ENCODE measurements at regions not wholly inside any gene's neighbourhood (a gene's known extent, or its start where the extent isn't known, plus 50 kb on each side); places are given as distances from the start of the nearest gene placed in this dataset.

DNA sequence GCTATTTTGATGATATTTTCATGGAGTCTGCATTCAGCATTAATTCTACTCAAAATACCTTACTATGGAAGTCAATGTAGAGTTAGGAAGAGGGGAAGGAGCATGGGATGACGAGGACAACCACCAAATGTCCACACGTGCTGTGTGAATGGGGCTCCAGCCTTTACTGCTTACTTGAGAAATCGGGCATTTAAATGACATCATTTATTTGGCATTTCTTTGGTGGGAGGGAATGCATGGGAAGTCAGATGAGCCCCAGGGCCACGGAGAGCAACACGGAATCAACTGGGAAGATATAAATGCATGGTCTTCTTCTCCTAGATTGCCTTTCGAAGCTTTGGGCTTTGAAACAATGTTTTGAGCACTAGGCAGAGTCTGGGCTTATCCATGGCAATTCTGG lies 458.5 kb upstream of the KLF4 start:
- Mint-ChIP-seq H3K27me3 (peaks cover 0 to 3% of the 10 kb centered on the region in 2 donors), H3K9me3 (peaks cover 2 to 23% (median 21%) of the 10 kb centered on the region in 3 donors), H3K27ac (no peak overlapping the region), H3K4me3 (no peak overlapping the region), H3K36me3 (no peaks in the 10 kb centered on the region), H3K4me1 (no peaks in the 10 kb centered on the region)
- POLR2A ChIA-PET: no interaction called here
- no peak overlapping the region for H3K4me3 ChIP-seq (ENCODE audit: control insufficient read depth in 1 of 2, extremely low read depth in 1 of 2, low read length in 1 of 2)
- H3K27ac ChIP-seq (ENCODE audit: low read length): no peak overlapping the region
- no peaks in the 10 kb centered on the region for H3K9me3 ChIP-seq
- DNase-seq (no peak), ATAC-seq (replicated peaks in 1 of 4) (no peak)
- H3K27me3 ChIP-seq (replicated peaks in 1 of 2; ENCODE audit: control insufficient read depth in 2 of 2, extremely low read depth in 1 of 2, insufficient read depth in 2 of 2, low read length in 1 of 2): no peaks in the 10 kb centered on the region
- H3K36me3 ChIP-seq (ENCODE audit: control insufficient read depth in 2 of 2, extremely low read depth in 1 of 2, insufficient read depth in 1 of 2, low read length in 1 of 2): no peaks in the 10 kb centered on the region
- CTCF ChIA-PET: interaction anchor here in 1 of 2 donors (0.5 kb wide), 1 partner anchor 115 kb away, joined by 4 read pairs; no protein-coding TSS in a partner anchor
- H3K4me1 ChIP-seq (ENCODE audit: control insufficient read depth in 1 of 2, extremely low read depth in 1 of 2, insufficient read depth in 2 of 2, low read length in 2 of 2): no peaks in the 10 kb centered on the region
- WGBS (ENCODE audit: insufficient coverage): 77% methylated on average over 4 of the region's 6 CpGs

DNA sequence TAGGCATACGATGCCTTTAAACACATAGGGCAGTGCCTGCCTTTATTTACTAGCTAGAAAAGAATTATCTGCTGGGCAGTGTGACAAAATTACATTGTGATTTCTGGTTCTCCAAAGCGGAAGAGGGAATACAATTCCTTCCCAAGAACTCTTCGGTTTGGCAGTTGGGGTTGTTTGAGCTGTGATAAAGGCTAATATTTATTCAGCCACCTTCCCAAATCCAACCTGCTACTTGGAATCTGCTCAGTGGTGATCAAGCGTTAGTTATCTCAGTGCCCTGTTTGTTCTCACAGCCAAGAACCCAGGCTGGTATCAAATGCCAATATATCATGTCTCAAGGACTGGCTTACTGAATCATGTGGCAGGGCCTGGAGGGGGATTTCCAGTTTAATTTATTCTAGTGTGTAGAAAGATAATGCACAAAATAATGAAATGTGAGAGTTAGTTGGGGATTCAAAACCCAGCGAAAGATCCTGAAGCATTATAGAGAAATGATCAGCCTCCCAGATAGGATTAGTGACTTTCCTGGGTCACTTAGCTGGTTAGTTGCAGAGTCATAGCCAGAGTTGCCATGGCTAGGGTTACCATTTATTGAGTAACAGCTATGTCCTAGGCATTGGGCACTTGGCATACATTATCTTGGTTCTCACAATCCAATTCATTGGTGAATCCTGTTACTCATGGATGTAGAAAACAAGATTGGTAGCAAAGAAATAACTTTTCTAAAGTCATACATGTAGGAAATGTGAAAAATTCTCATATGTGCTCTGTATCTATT lies 457.0 kb upstream of the KLF4 start:
- H3K4me3 Mint-ChIP-seq: no peak overlapping the region
- H3K9me3 Mint-ChIP-seq: peaks cover 2 to 26% (median 21%) of the 10 kb centered on the region in 3 donors
- Histone ChIP-seq H3K36me3 (ENCODE audit: control insufficient read depth in 2 of 2, extremely low read depth in 1 of 2, insufficient read depth in 1 of 2, low read length in 1 of 2) (no peaks in the 10 kb centered on the region), H3K27ac (ENCODE audit: low read length) (no peak overlapping the region), H3K4me1 (ENCODE audit: control insufficient read depth in 1 of 2, extremely low read depth in 1 of 2, insufficient read depth in 2 of 2, low read length in 2 of 2) (no peaks in the 10 kb centered on the region), H3K4me3 (ENCODE audit: control insufficient read depth in 1 of 2, extremely low read depth in 1 of 2, low read length in 1 of 2) (no peak overlapping the region), H3K27me3 (replicated peaks in 1 of 2; ENCODE audit: control insufficient read depth in 2 of 2, extremely low read depth in 1 of 2, insufficient read depth in 2 of 2, low read length in 1 of 2) (no peaks in the 10 kb centered on the region), H3K9me3 (no peaks in the 10 kb centered on the region)
- no peak overlapping the region for H3K27ac Mint-ChIP-seq
- no peak for DNase-seq
- H3K4me1 Mint-ChIP-seq: no peaks in the 10 kb centered on the region
- no peak for ATAC-seq (replicated peaks in 1 of 4)
- ChIA-PET POLR2A (interaction anchor here in 1 of 2 donors (0.6 kb wide), 1 partner anchor 20 kb away, joined by 3 read pairs; no protein-coding TSS in a partner anchor), CTCF (no interaction called here)
- 86% methylated on average over 1 of the region's 5 CpGs for WGBS (ENCODE audit: insufficient coverage)
- peaks cover 0 to 3% of the 10 kb centered on the region in 2 donors for H3K27me3 Mint-ChIP-seq
- no peaks in the 10 kb centered on the region for H3K36me3 Mint-ChIP-seq

DNA sequence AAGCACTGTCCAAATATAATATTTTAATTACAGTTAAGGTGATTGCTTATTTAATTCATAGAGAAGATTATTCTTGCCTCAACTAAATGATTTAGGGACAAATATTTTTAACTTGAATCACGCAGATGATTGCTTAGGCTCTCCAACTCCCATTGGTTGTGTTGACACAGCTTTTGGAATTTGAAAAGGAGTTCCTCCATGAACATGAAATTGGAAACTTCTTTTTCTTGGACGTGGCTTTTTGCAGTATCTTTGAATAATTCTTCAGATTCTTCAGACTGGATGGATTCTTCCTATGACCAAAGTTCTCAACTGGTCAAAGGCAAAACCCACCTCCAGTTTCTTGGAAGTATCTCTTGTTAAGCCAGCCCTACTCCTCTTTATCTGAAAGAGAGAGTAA lies 456.4 kb upstream of the KLF4 start:
- H3K36me3 Mint-ChIP-seq: no peaks in the 10 kb centered on the region
- H3K4me1 Mint-ChIP-seq: no peaks in the 10 kb centered on the region
- H3K27me3 Mint-ChIP-seq: peaks cover 0 to 3% of the 10 kb centered on the region in 2 donors
- ChIA-PET POLR2A (interaction anchor here in 1 of 2 donors (0.6 kb wide), 1 partner anchor 21 kb away, joined by 3 read pairs; no protein-coding TSS in a partner anchor), CTCF (no interaction called here)
- H3K27ac Mint-ChIP-seq: no peak overlapping the region
- no peak for ATAC-seq (replicated peaks in 1 of 4)
- no CpG with 5 or more reads among the region's 2 CpGs for WGBS (ENCODE audit: insufficient coverage)
- Histone ChIP-seq H3K4me1 (ENCODE audit: control insufficient read depth in 1 of 2, extremely low read depth in 1 of 2, insufficient read depth in 2 of 2, low read length in 2 of 2) (no peaks in the 10 kb centered on the region), H3K4me3 (ENCODE audit: control insufficient read depth in 1 of 2, extremely low read depth in 1 of 2, low read length in 1 of 2) (no peak overlapping the region), H3K36me3 (ENCODE audit: control insufficient read depth in 2 of 2, extremely low read depth in 1 of 2, insufficient read depth in 1 of 2, low read length in 1 of 2) (no peaks in the 10 kb centered on the region), H3K27me3 (replicated peaks in 1 of 2; ENCODE audit: control insufficient read depth in 2 of 2, extremely low read depth in 1 of 2, insufficient read depth in 2 of 2, low read length in 1 of 2) (no peaks in the 10 kb centered on the region), H3K9me3 (no peaks in the 10 kb centered on the region), H3K27ac (ENCODE audit: low read length) (no peak overlapping the region)
- H3K4me3 Mint-ChIP-seq: no peak overlapping the region
- no peak for DNase-seq
- H3K9me3 Mint-ChIP-seq: peaks cover 2 to 30% (median 18%) of the 10 kb centered on the region in 3 donors

DNA sequence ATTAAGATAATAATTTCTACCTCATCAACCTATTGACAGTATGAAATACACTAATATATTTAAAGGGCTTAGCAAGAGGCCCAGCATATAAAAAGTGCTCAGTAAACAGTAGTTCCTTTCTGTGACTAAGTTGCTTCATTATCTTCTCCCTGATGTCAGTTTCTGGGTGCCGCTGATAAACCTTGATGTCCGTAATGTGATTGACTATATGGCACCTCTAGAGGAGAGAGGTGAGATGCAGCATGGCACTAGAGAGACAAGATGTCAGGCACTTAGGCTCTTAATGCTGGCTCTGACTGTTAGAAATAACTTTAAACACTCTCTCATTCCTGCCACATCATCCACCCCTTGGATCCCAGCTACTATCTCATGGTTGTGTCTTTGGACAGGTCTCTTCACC lies 455.9 kb upstream of the KLF4 start:
- no peaks in the 10 kb centered on the region for H3K9me3 ChIP-seq
- Mint-ChIP-seq H3K4me1 (no peaks in the 10 kb centered on the region), H3K9me3 (peaks cover 2 to 31% (median 15%) of the 10 kb centered on the region in 3 donors), H3K27me3 (peaks cover 0 to 3% of the 10 kb centered on the region in 2 donors), H3K36me3 (no peaks in the 10 kb centered on the region), H3K27ac (no peak overlapping the region), H3K4me3 (no peak overlapping the region)
- no peaks in the 10 kb centered on the region for H3K4me1 ChIP-seq (ENCODE audit: control insufficient read depth in 1 of 2, extremely low read depth in 1 of 2, insufficient read depth in 2 of 2, low read length in 2 of 2)
- H3K4me3 ChIP-seq (ENCODE audit: control insufficient read depth in 1 of 2, extremely low read depth in 1 of 2, low read length in 1 of 2): no peak overlapping the region
- 0% methylated on average over 1 of the region's 2 CpGs for WGBS (ENCODE audit: insufficient coverage)
- ChIA-PET POLR2A (no interaction called here), CTCF (interaction anchor here in 1 of 2 donors (0.6 kb wide), 1 partner anchor 113 kb away, joined by 6 read pairs; no protein-coding TSS in a partner anchor)
- H3K36me3 ChIP-seq (ENCODE audit: control insufficient read depth in 2 of 2, extremely low read depth in 1 of 2, insufficient read depth in 1 of 2, low read length in 1 of 2): no peaks in the 10 kb centered on the region
- DNase-seq (no peak), ATAC-seq (replicated peaks in 1 of 4) (no peak)
- no peak overlapping the region for H3K27ac ChIP-seq (ENCODE audit: low read length)
- H3K27me3 ChIP-seq (replicated peaks in 1 of 2; ENCODE audit: control insufficient read depth in 2 of 2, extremely low read depth in 1 of 2, insufficient read depth in 2 of 2, low read length in 1 of 2): no peaks in the 10 kb centered on the region

DNA sequence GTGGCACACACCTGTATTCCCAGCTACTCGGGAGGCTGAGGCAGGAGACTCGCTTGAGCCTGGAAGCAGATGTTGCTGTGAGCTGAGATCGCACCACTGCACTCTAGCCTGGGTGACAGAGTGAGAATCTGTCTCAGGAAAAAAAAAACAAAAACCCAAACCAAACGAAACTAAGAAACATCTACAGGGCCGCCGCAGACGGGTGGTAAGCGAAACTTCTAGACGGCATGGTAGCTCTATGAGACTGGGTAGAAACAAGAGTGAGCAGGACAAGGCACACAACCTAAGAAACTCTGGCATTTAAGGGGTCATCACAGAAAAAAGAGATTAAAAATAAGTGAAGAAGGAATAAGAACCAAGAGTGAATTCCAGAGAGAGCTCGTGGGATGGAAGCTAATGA lies 454.8 kb upstream of the KLF4 start:
- no peak overlapping the region for H3K4me3 ChIP-seq (ENCODE audit: control insufficient read depth in 1 of 2, extremely low read depth in 1 of 2, low read length in 1 of 2)

DNA sequence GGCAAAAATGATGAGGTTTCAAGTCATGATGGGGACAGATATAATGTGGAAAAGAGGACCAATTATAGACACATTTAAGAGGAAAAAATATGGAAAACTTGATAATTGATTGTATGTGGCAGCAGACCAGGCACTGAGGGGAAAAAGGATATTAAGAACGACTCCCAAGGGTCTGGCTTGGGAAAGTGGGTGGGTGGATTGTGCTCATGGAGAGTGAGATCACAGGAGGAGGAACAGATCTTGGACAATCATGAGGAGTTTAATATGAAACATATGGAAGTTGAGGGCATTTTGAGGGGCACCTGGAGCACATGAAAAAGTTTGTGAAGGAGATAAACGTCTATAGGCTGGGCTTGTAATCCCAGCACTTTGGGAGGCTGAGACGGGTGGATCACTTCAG lies 454.3 kb upstream of the KLF4 start:
- H3K36me3 ChIP-seq (ENCODE audit: control insufficient read depth in 2 of 2, extremely low read depth in 1 of 2, insufficient read depth in 1 of 2, low read length in 1 of 2): no peaks in the 10 kb centered on the region
- Mint-ChIP-seq H3K9me3 (peaks cover 2 to 30% (median 5%) of the 10 kb centered on the region in 3 donors), H3K27me3 (peaks cover 0 to 3% of the 10 kb centered on the region in 2 donors), H3K36me3 (no peaks in the 10 kb centered on the region), H3K4me3 (no peak overlapping the region), H3K27ac (no peak overlapping the region), H3K4me1 (no peaks in the 10 kb centered on the region)
- no peaks in the 10 kb centered on the region for H3K4me1 ChIP-seq (ENCODE audit: control insufficient read depth in 1 of 2, extremely low read depth in 1 of 2, insufficient read depth in 2 of 2, low read length in 2 of 2)
- WGBS (ENCODE audit: insufficient coverage): 71% methylated on average over 1 of the region's 3 CpGs
- no peak overlapping the region for H3K27ac ChIP-seq (ENCODE audit: low read length)
- DNase-seq (no peak), ATAC-seq (replicated peaks in 1 of 4) (no peak)
- H3K4me3 ChIP-seq (ENCODE audit: control insufficient read depth in 1 of 2, extremely low read depth in 1 of 2, low read length in 1 of 2): no peak overlapping the region
- H3K27me3 ChIP-seq (replicated peaks in 1 of 2; ENCODE audit: control insufficient read depth in 2 of 2, extremely low read depth in 1 of 2, insufficient read depth in 2 of 2, low read length in 1 of 2): no peaks in the 10 kb centered on the region
- H3K9me3 ChIP-seq: no peaks in the 10 kb centered on the region
- ChIA-PET CTCF (no interaction called here), POLR2A (no interaction called here)

More for the DNA sequence above, 454.8 kb upstream of the KLF4 start:
- no peaks in the 10 kb centered on the region for H3K36me3 Mint-ChIP-seq
- ChIA-PET POLR2A (no interaction called here), CTCF (no interaction called here)
- H3K27ac ChIP-seq (ENCODE audit: low read length): no peak overlapping the region
- H3K9me3 Mint-ChIP-seq: peaks cover 2 to 31% (median 6%) of the 10 kb centered on the region in 3 donors
- H3K4me1 ChIP-seq (ENCODE audit: control insufficient read depth in 1 of 2, extremely low read depth in 1 of 2, insufficient read depth in 2 of 2, low read length in 2 of 2): no peaks in the 10 kb centered on the region
- WGBS (ENCODE audit: insufficient coverage): 86% methylated on average over 3 of the region's 10 CpGs
- H3K27ac Mint-ChIP-seq: no peak overlapping the region
- peaks cover 0 to 3% of the 10 kb centered on the region in 2 donors for H3K27me3 Mint-ChIP-seq
- H3K27me3 ChIP-seq (replicated peaks in 1 of 2; ENCODE audit: control insufficient read depth in 2 of 2, extremely low read depth in 1 of 2, insufficient read depth in 2 of 2, low read length in 1 of 2): no peaks in the 10 kb centered on the region
- no peaks in the 10 kb centered on the region for H3K4me1 Mint-ChIP-seq
- no peak for DNase-seq
- H3K9me3 ChIP-seq: no peaks in the 10 kb centered on the region
- H3K4me3 Mint-ChIP-seq: no peak overlapping the region
- H3K36me3 ChIP-seq (ENCODE audit: control insufficient read depth in 2 of 2, extremely low read depth in 1 of 2, insufficient read depth in 1 of 2, low read length in 1 of 2): no peaks in the 10 kb centered on the region
- ATAC-seq (replicated peaks in 1 of 4): no peak
